T-cell (primary cell): ENCODE measurements at regions not wholly inside any gene's neighbourhood (a gene's known extent, or its start where the extent isn't known, plus 50 kb on each side); places are given as distances from the start of the nearest gene placed in this dataset.

Source experiments
- ATAC-seq, 4 experiments: fragments of 200-7000 bp in 3 of 4; fragments of 150-1000 bp in 1 of 4; cut with Tn5 transposase; replicated peaks in 1 of 4; 1 replicate in 3 of 4; 2 replicates in 1 of 4; pipeline ENCODE4 v1.10.0; 2021; ENCODE audit warnings: moderate library complexity in 3 of 4, mild to moderate bottlenecking in 2 of 4, moderate number of reproducible peaks in 1 of 4
- CTCF ChIA-PET, 2 donors: fragments of 300-600 bp; sonication (Branson Sonifier 250); formaldehyde crosslinking; loops; one replicate each; lab custom pipeline; 2022; ENCODE audit warnings: antibody characterized with exemption in 2 of 2; lab: Charles Lee
- POLR2A ChIA-PET, 2 donors: fragments of 300-600 bp; sonication (Branson Sonifier 250); formaldehyde crosslinking; loops; one replicate each; lab custom pipeline; 2022; ENCODE audit warnings: antibody characterized with exemption in 2 of 2; lab: Charles Lee
- DNase-seq, 35 experiments: peaks; one replicate each; pipeline versions ENCODE4 v3.0.0 to v3.0.0-alpha.2; 2013 to 2023
- H3K27ac ChIP-seq: one replicate; pipeline ENCODE4 v1.5.1; 2013; ENCODE audit warnings: low read length
- H3K27me3 ChIP-seq, 2 experiments: replicated peaks in 1 of 2; 1 replicate in 1 of 2; 2 replicates in 1 of 2; pipeline versions ENCODE4 v1.6.1 to v1.7.0; 2013; ENCODE audit warnings: low read length in 1 of 2, mixed read lengths in 1 of 2; ENCODE audit not compliant: control insufficient read depth in 2 of 2, insufficient read depth in 2 of 2; ENCODE audit errors: extremely low read depth in 1 of 2
- H3K36me3 ChIP-seq, 2 donors: 1 replicate in 1 of 2; 2 replicates in 1 of 2; pipeline versions ENCODE4 v1.6.1 to v1.7.0; 2013; ENCODE audit warnings: low read length in 1 of 2; ENCODE audit not compliant: control insufficient read depth in 2 of 2, insufficient read depth in 1 of 2; ENCODE audit errors: extremely low read depth in 1 of 2
- H3K4me1 ChIP-seq, 2 experiments: 1 replicate in 1 of 2; 2 replicates in 1 of 2; pipeline versions ENCODE4 v1.6.1 to v1.7.0; 2013; ENCODE audit warnings: low read length in 2 of 2, mixed read lengths in 1 of 2; ENCODE audit not compliant: insufficient read depth in 2 of 2, control insufficient read depth in 1 of 2; ENCODE audit errors: extremely low read depth in 1 of 2
- H3K4me3 ChIP-seq, 2 donors: 1 replicate in 1 of 2; 2 replicates in 1 of 2; pipeline versions ENCODE4 v1.5.1 to v1.7.0; 2013; ENCODE audit warnings: mild to moderate bottlenecking in 2 of 2, low read length in 1 of 2, moderate library complexity in 1 of 2; ENCODE audit not compliant: control insufficient read depth in 1 of 2; ENCODE audit errors: extremely low read depth in 1 of 2
- H3K9me3 ChIP-seq: 2 replicates; pipeline ENCODE4 v1.7.0; 2013
- H3K27ac Mint-ChIP-seq, 2 donors: one replicate each; pipeline ENCODE4 v1.8.0; 2020 to 2021; ENCODE audit warnings: mild to moderate bottlenecking in 2 of 2, mixed read lengths in 2 of 2
- H3K27me3 Mint-ChIP-seq, 2 donors: one replicate each; pipeline ENCODE4 v1.8.0; 2021 to 2022; ENCODE audit warnings: mixed read lengths in 2 of 2
- H3K36me3 Mint-ChIP-seq: one replicate; pipeline ENCODE4 v1.8.0; 2021; ENCODE audit warnings: mixed read lengths
- H3K4me1 Mint-ChIP-seq, 3 donors: one replicate each; pipeline ENCODE4 v1.8.0; 2020 to 2022; ENCODE audit warnings: mixed read lengths in 3 of 3, mild to moderate bottlenecking in 1 of 3
- H3K4me3 Mint-ChIP-seq, 3 donors: one replicate each; pipeline ENCODE4 v1.8.0; 2020 to 2022; ENCODE audit warnings: mild to moderate bottlenecking in 3 of 3, mixed read lengths in 3 of 3, moderate library complexity in 3 of 3
- H3K9me3 Mint-ChIP-seq, 3 donors: one replicate each; pipeline ENCODE4 v1.8.0; 2020 to 2022; ENCODE audit warnings: mixed read lengths in 3 of 3
- WGBS: methylation state at CpG from one replicate; pipeline ENCODE4 v1.1.5; 2013; ENCODE audit warnings: missing lambda C conversion rate; ENCODE audit not compliant: insufficient coverage; 5-methylcytosine and 5-hydroxymethylcytosine counted together

GRCh38 chr6:19070520-19070919 lies 683.4 kb downstream of the RNF144B start:
- Mint-ChIP-seq H3K9me3 (peaks cover 18 to 37% (median 30%) of the 10 kb centered on the region in 3 donors), H3K4me1 (no peaks in the 10 kb centered on the region), H3K36me3 (no peaks in the 10 kb centered on the region), H3K27me3 (no peaks in the 10 kb centered on the region), H3K27ac (no peak overlapping the region), H3K4me3 (no peak overlapping the region)
- ATAC-seq (no peak), DNase-seq (no peak)
- Histone ChIP-seq H3K4me1 (no peaks in the 10 kb centered on the region), H3K27ac (no peak overlapping the region), H3K4me3 (no peak overlapping the region), H3K27me3 (no peaks in the 10 kb centered on the region), H3K36me3 (no peaks in the 10 kb centered on the region), H3K9me3 (no peaks in the 10 kb centered on the region)
- POLR2A ChIA-PET: no interaction called here
- CTCF ChIA-PET: interaction anchor here in 1 of 2 donors (0.5 kb wide), 1 partner anchor 17 kb away, joined by 3 read pairs; no protein-coding TSS in a partner anchor

- ChIA-PET POLR2A (no interaction called here), CTCF (no interaction called here)
- Mint-ChIP-seq H3K9me3 (peaks cover 7 to 28% (median 20%) of the 10 kb centered on the region in 3 donors), H3K27ac (no peak overlapping the region), H3K4me1 (no peaks in the 10 kb centered on the region), H3K4me3 (no peak overlapping the region), H3K36me3 (no peaks in the 10 kb centered on the region), H3K27me3 (no peaks in the 10 kb centered on the region)
- WGBS: no CpG with 5 or more reads among the region's 1 CpG
- DNase-seq (no peak), ATAC-seq (no peak)
- Histone ChIP-seq H3K4me1 (no peaks in the 10 kb centered on the region), H3K9me3 (no peaks in the 10 kb centered on the region), H3K4me3 (no peak overlapping the region), H3K27ac (no peak overlapping the region), H3K27me3 (no peaks in the 10 kb centered on the region), H3K36me3 (no peaks in the 10 kb centered on the region)
Observed at GRCh38 chr6:19083801-19084200, 696.7 kb downstream of the RNF144B start.

DNA sequence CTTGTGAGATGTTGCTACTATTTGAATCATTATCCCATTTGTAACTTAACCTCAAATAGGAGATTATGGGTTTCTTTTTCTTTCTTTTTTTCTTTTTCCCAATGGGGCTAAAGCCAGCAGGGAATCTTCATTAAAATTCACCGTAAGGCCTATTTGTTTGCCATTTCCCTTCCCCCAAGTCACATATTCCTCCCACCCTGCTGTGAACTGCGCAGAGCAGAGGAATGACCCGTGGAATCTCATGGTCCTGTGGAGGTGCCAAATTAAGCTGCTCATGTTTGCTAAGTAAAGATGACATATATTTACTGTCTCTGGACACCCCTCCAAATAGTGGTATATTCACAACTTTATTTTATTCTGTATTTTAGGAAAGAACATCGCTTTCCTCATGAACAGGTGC lies 699.3 kb downstream of the RNF144B start:
- WGBS: no CpG with 5 or more reads among the region's 4 CpGs
- H3K27me3 ChIP-seq: no peaks in the 10 kb centered on the region
- no peak overlapping the region for H3K4me3 ChIP-seq
- no peaks in the 10 kb centered on the region for H3K27me3 Mint-ChIP-seq
- ChIA-PET POLR2A (no interaction called here), CTCF (no interaction called here)
- H3K4me3 Mint-ChIP-seq: no peak overlapping the region
- ATAC-seq: no peak
- H3K36me3 Mint-ChIP-seq: no peaks in the 10 kb centered on the region
- H3K36me3 ChIP-seq: no peaks in the 10 kb centered on the region
- no peak for DNase-seq
- H3K4me1 ChIP-seq: no peaks in the 10 kb centered on the region
- no peaks in the 10 kb centered on the region for H3K4me1 Mint-ChIP-seq
- H3K9me3 Mint-ChIP-seq: peaks cover 3 to 17% (median 14%) of the 10 kb centered on the region in 3 donors
- no peak overlapping the region for H3K27ac ChIP-seq
- H3K9me3 ChIP-seq: no peaks in the 10 kb centered on the region
- no peak overlapping the region for H3K27ac Mint-ChIP-seq

GRCh38 chr6:19087296-19087695 lies 700.1 kb downstream of the RNF144B start:
- Histone ChIP-seq H3K4me3 (no peak overlapping the region), H3K27ac (no peak overlapping the region), H3K9me3 (no peaks in the 10 kb centered on the region), H3K4me1 (no peaks in the 10 kb centered on the region), H3K27me3 (no peaks in the 10 kb centered on the region), H3K36me3 (no peaks in the 10 kb centered on the region)
- H3K27ac Mint-ChIP-seq: no peak overlapping the region
- ATAC-seq: no peak
- peaks cover under 1 to 17% (median 13%) of the 10 kb centered on the region in 3 donors for H3K9me3 Mint-ChIP-seq
- no peak for DNase-seq
- H3K4me3 Mint-ChIP-seq: no peak overlapping the region
- H3K36me3 Mint-ChIP-seq: no peaks in the 10 kb centered on the region
- WGBS: no CpG with 5 or more reads among the region's 1 CpG
- ChIA-PET CTCF (interaction anchor here in 1 of 2 donors (0.6 kb wide), 1 partner anchor 17 kb away, joined by 3 read pairs; no protein-coding TSS in a partner anchor), POLR2A (no interaction called here)
- H3K27me3 Mint-ChIP-seq: no peaks in the 10 kb centered on the region
- no peaks in the 10 kb centered on the region for H3K4me1 Mint-ChIP-seq

DNA sequence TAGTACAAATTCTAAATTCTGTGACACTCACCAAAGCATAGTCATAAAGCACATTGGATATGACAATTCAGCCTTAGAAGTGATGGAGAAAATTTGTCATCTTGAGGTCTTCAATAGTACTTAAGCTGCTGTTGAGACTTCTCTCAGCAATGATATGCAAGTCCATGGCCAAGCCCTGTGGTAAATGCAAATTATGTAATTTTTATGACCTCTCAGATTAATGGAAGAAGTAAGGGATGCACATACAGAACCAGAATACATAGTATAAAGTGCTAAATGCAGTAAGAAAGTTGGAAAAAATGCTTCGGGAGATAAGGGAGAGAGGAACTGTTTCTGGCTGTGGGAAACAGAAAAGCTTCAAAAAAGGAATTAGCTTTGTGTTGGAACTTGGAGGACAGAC lies 700.7 kb downstream of the RNF144B start:
- no peak for DNase-seq
- CTCF ChIA-PET: interaction anchor here in 1 of 2 donors (1.0 kb wide), 1 partner anchor 13 kb away, joined by 3 read pairs; no protein-coding TSS in a partner anchor
- peaks cover 0 to 15% (median 11%) of the 10 kb centered on the region in 3 donors for H3K9me3 Mint-ChIP-seq
- no peak for ATAC-seq
- H3K4me3 ChIP-seq: no peak overlapping the region
- H3K27ac ChIP-seq: no peak overlapping the region
- no peaks in the 10 kb centered on the region for H3K9me3 ChIP-seq
- H3K27ac Mint-ChIP-seq: no peak overlapping the region
- no peaks in the 10 kb centered on the region for H3K36me3 ChIP-seq
- WGBS: no CpG with 5 or more reads among the region's 1 CpG
- no peaks in the 10 kb centered on the region for H3K27me3 ChIP-seq
- no peak overlapping the region for H3K4me3 Mint-ChIP-seq
- no peaks in the 10 kb centered on the region for H3K4me1 ChIP-seq
- no peaks in the 10 kb centered on the region for H3K27me3 Mint-ChIP-seq
- H3K36me3 Mint-ChIP-seq: no peaks in the 10 kb centered on the region
- POLR2A ChIA-PET: no interaction called here
- H3K4me1 Mint-ChIP-seq: no peaks in the 10 kb centered on the region

DNA sequence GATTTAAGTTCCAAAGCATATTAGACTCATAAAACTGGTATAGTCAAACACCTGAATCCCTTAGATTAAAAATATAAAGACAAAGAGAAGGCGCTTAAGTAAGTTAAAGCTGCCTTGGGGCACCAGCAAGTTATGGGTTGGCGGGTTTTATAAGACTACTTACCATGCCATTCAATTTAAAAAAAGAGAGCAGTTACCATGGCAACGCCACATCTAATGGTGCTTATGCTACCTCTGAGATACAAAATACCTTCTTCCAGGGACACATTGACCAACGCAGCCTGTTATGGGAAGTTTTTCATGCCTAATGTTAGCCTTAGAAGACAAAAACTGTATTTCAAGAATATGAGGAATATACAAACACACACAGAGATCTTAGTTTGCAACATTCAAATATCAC lies 713.6 kb downstream of the RNF144B start:
- Mint-ChIP-seq H3K36me3 (no peaks in the 10 kb centered on the region), H3K4me3 (no peak overlapping the region), H3K4me1 (no peaks in the 10 kb centered on the region), H3K9me3 (peaks cover 7 to 19% (median 11%) of the 10 kb centered on the region in 3 donors), H3K27me3 (no peaks in the 10 kb centered on the region), H3K27ac (no peak overlapping the region)
- H3K9me3 ChIP-seq: no peaks in the 10 kb centered on the region
- no peak overlapping the region for H3K27ac ChIP-seq
- ChIA-PET CTCF (interaction anchor here in 1 of 2 donors (1.4 kb wide), 1 partner anchor 12 kb away, joined by 3 read pairs; no protein-coding TSS in a partner anchor), POLR2A (no interaction called here)
- no peaks in the 10 kb centered on the region for H3K36me3 ChIP-seq
- H3K4me1 ChIP-seq: no peaks in the 10 kb centered on the region
- WGBS: 83% methylated on average over 1 of the region's 4 CpGs
- ATAC-seq (no peak), DNase-seq (no peak)
- no peak overlapping the region for H3K4me3 ChIP-seq
- H3K27me3 ChIP-seq: no peaks in the 10 kb centered on the region

DNA sequence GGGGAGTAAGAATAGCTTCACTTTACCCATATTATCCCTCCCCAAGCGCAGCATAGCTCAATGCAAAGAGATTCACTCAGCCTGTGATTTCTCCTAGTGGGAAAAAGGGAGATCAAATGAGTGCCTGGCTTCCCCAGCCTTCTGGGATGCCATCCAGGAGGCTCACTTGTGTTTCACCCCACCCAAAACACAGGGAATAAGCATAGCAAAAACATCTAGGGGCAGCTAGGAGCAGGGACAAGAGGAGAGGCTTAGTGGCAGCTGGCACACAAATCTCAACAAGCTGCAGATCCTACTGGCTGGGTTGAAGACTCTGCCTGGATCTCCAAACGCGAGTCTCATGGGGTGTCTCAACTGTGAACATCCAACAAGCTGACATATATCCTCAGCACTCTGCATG lies 715.8 kb downstream of the RNF144B start:
- WGBS: 100% methylated on average over 2 of the region's 3 CpGs
- ChIA-PET CTCF (no interaction called here), POLR2A (no interaction called here)
- no peaks in the 10 kb centered on the region for H3K27me3 ChIP-seq
- H3K27me3 Mint-ChIP-seq: no peaks in the 10 kb centered on the region
- peaks cover 16 to 20% (median 19%) of the 10 kb centered on the region in 3 donors for H3K9me3 Mint-ChIP-seq
- H3K27ac ChIP-seq: no peak overlapping the region
- no peak overlapping the region for H3K27ac Mint-ChIP-seq
- H3K4me1 Mint-ChIP-seq: no peaks in the 10 kb centered on the region
- no peak overlapping the region for H3K4me3 Mint-ChIP-seq
- no peak overlapping the region for H3K4me3 ChIP-seq
- ATAC-seq (no peak), DNase-seq (no peak)
- no peaks in the 10 kb centered on the region for H3K36me3 Mint-ChIP-seq
- no peaks in the 10 kb centered on the region for H3K4me1 ChIP-seq
- H3K9me3 ChIP-seq: no peaks in the 10 kb centered on the region
- no peaks in the 10 kb centered on the region for H3K36me3 ChIP-seq
